HG03159 (cell line): ENCODE measurements at regions not wholly inside any gene's neighbourhood (a gene's known extent, or its start where the extent isn't known, plus 50 kb on each side); places are given as distances from the start of the nearest gene placed in this dataset.

Experiments
- ATAC-seq: cut with Tn5 transposase; IDR thresholded peaks from one replicate; pipeline ENCODE4 v1.9.1; 2021; ENCODE audit warnings: mild to moderate bottlenecking, moderate library complexity; ENCODE audit not compliant: unreplicated experiment

GRCh38 chr2:236862961-236863728, 222.5 kb upstream of the COPS8 start:
- ATAC-seq, result no peak

GRCh38 chr2:236863729-236864126, 222.0 kb upstream of the COPS8 start:
- no peak for ATAC-seq

- no peak for ATAC-seq
Measured at GRCh38 chr2:236865052-236865451, 220.6 kb upstream of the COPS8 start.

- ATAC-seq, result no peak
Measured at GRCh38 chr2:236866542-236867340, 218.9 kb upstream of the COPS8 start.

GRCh38 chr2:236867441-236868260, 218.0 kb upstream of the COPS8 start:
- ATAC-seq, result no peak

- no peak for ATAC-seq
Measured at GRCh38 chr2:236870370-236870769, 215.3 kb upstream of the COPS8 start.

- ATAC-seq, result no peak
Measured at GRCh38 chr2:236871500-236872001, 214.1 kb upstream of the COPS8 start.

GRCh38 chr2:236872015-236872414, 213.7 kb upstream of the COPS8 start:
- ATAC-seq, result no peak

- no peak for ATAC-seq
Measured at GRCh38 chr2:236872981-236873380, 212.7 kb upstream of the COPS8 start.

GRCh38 chr2:236873636-236874035, 212.1 kb upstream of the COPS8 start:
- ATAC-seq, result no peak

- ATAC-seq, result no peak
Measured at GRCh38 chr2:236874866-236875481, 210.7 kb upstream of the COPS8 start.

GRCh38 chr2:236875906-236876505, 209.7 kb upstream of the COPS8 start:
- no peak for ATAC-seq

GRCh38 chr2:236876642-236877041, 209.0 kb upstream of the COPS8 start:
- no peak for ATAC-seq

- no peak for ATAC-seq
Measured at GRCh38 chr2:236877972-236878371, 207.7 kb upstream of the COPS8 start.

GRCh38 chr2:236879416-236879963, 206.2 kb upstream of the COPS8 start:
- no peak for ATAC-seq

- ATAC-seq, result no peak
Measured at GRCh38 chr2:236882074-236882473, 203.6 kb upstream of the COPS8 start.

GRCh38 chr2:236882930-236883329, 202.8 kb upstream of the COPS8 start:
- ATAC-seq, result no peak

GRCh38 chr2:236883819-236884218, 201.9 kb upstream of the COPS8 start:
- no peak for ATAC-seq

- ATAC-seq, result no peak
Measured at GRCh38 chr2:236884569-236885175, 201.0 kb upstream of the COPS8 start.

- no peak for ATAC-seq
Measured at GRCh38 chr2:236886456-236886855, 199.2 kb upstream of the COPS8 start.
